ENCODE measurements at regions not wholly inside any gene's neighbourhood (a gene's known extent, or its start where the extent isn't known, plus 50 kb on each side); places are given as distances from the start of the nearest gene placed in this dataset.

DNA sequence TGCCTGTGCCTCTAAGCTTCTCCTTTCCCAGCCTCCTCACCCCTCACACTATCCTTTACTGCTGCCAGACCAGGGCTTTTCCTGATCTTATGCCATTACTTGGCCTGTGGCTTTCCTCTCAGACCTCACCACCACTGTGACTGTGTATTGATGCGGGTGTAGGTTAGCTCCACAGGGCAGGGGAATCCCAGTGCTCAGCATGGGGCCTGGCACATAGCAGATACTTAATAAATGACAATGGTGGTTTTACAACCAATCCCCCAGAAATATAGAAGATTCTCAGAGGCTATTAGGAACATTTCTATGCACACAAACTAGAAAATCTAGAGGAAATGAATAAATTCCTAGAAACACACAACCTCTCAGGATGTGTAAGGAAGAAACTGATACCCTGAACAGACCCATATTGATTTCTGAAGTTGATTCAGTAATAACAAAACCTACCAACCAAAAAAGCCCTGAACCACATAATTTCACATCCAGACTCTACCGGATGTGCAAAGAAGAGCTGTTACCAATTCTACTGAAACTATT is 129.6 kb upstream of the QRFPR start:
- H3K9me3 ChIP-seq (ENCODE audit: low read length), result no peaks in the 10 kb centered on the region
- no peaks in the 10 kb centered on the region for H4K20me1 ChIP-seq (ENCODE audit: insufficient read depth, low read length)
- no peaks in the 10 kb centered on the region for H3K36me3 ChIP-seq (ENCODE audit: insufficient read depth, low read length)
- TF ChIP-seq CTCF (conservative IDR thresholded peaks at IDR 0.05; ENCODE audit: low read length) (no peak), EZH2phosphoT487 (IDR thresholded peaks at IDR 0.05; ENCODE audit: borderline replicate concordance, low read depth, low read length) (no peak)
- BruUV-seq (replicated peaks), result no TSS peak
- no peak overlapping the region for H2AFZ ChIP-seq (ENCODE audit: low read length)
- H3K4me2 ChIP-seq (ENCODE audit: low read length), result no peak overlapping the region
- H3K79me2 ChIP-seq (ENCODE audit: insufficient read depth, low read depth, low read length), result no peaks in the 10 kb centered on the region
- no peaks in the 10 kb centered on the region for H3K9me2 ChIP-seq (ENCODE audit: insufficient read depth, low read length)
- POLR2A ChIA-PET, result no interaction called here
- no peak overlapping the region for H3K4me3 ChIP-seq (ENCODE audit: low read depth, low read length, poor library complexity, severe bottlenecking)
- no peaks in the 10 kb centered on the region for H3K4me1 ChIP-seq (ENCODE audit: insufficient read depth, low read length, poor library complexity, severe bottlenecking)
- DNase-seq (ENCODE audit: low spot score), result no peak
- intact Hi-C loops (cut with micrococcal nuclease; ENCODE audit: unreplicated experiment), result no loop called here
- CTCF ChIA-PET (ENCODE audit: unreplicated experiment), result no interaction called here
- no peak overlapping the region for H3K27ac ChIP-seq (ENCODE audit: low read depth, low read length, poor library complexity, severe bottlenecking)

DNA sequence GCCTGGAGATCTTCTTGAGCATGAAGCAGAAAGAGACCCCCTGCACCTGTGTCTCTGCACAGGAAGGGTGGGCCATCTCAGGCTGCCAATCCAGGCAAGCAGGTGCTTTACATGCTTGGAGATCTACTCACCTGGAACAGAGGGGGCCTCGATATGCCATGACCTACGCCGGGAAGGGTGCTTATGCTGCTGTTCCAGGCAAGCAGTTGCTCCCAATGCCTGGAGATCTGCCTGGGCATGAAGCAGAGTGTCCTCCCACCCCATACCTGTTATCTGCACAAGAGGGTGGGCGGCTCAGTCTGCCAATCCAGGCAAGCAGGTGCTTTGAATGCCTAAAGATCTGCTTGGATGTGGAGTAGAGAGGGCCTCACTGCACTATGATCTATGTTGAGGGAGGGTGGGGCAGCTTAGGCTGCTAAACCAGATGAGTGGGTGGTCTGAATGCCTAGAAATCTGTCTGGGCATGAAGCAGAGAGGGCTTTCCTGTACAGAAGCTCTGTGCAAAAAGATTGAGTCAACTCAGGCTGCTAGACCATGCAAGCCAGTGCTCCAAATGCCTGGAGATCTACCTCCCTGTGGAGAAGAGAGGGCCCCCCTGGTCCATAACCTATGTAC is 104.5 kb upstream of the QRFPR start:
- ChIA-PET CTCF (ENCODE audit: unreplicated experiment) (no interaction called here), POLR2A (no interaction called here)
- intact Hi-C loops (cut with micrococcal nuclease; ENCODE audit: unreplicated experiment), result loop anchor here (10.0 kb wide), 1 partner anchor 170 kb away; no protein-coding TSS in a partner anchor

More for the DNA sequence above, 104.5 kb upstream of the QRFPR start:
- H3K27ac ChIP-seq (ENCODE audit: low read depth, low read length, poor library complexity, severe bottlenecking), result no peak overlapping the region
- no peaks in the 10 kb centered on the region for H3K9me3 ChIP-seq (ENCODE audit: low read length)
- no peak overlapping the region for H2AFZ ChIP-seq (ENCODE audit: low read length)
- H3K4me1 ChIP-seq (ENCODE audit: insufficient read depth, low read length, poor library complexity, severe bottlenecking), result no peaks in the 10 kb centered on the region
- H3K9me2 ChIP-seq (ENCODE audit: insufficient read depth, low read length), result no peaks in the 10 kb centered on the region
- H3K4me2 ChIP-seq (ENCODE audit: low read length), result no peak overlapping the region
- no peak for DNase-seq (ENCODE audit: low spot score)
- TF ChIP-seq CTCF (conservative IDR thresholded peaks at IDR 0.05; ENCODE audit: low read length), result no peak
- no peaks in the 10 kb centered on the region for H3K79me2 ChIP-seq (ENCODE audit: insufficient read depth, low read depth, low read length)
- H4K20me1 ChIP-seq (ENCODE audit: insufficient read depth, low read length), result no peaks in the 10 kb centered on the region
- H3K4me3 ChIP-seq (ENCODE audit: low read depth, low read length, poor library complexity, severe bottlenecking), result no peak overlapping the region
- no peaks in the 10 kb centered on the region for H3K36me3 ChIP-seq (ENCODE audit: insufficient read depth, low read length)
- no TSS peak for BruUV-seq (replicated peaks)

Data from OCI-LY7 (cell line).